ENCODE measurements at regions not wholly inside any gene's neighbourhood (a gene's known extent, or its start where the extent isn't known, plus 50 kb on each side); places are given as distances from the start of the nearest gene placed in this dataset.

GRCh38 chr15:53872410-53872809, 105.8 kb upstream of the UNC13C start:
- Histone ChIP-seq H3K9me3 (ENCODE audit: control insufficient read depth in 2 of 3, low read length in 3 of 3) (no peaks in the 10 kb centered on the region), H3K4me1 (ENCODE audit: control insufficient read depth in 2 of 2, insufficient read depth in 2 of 2, low read length in 2 of 2) (no peaks in the 10 kb centered on the region), H3K4me3 (ENCODE audit: low read length) (no peak overlapping the region), H3K27ac (ENCODE audit: low read depth, low read length) (no peak overlapping the region), H3K36me3 (ENCODE audit: control insufficient read depth in 2 of 3, insufficient read depth in 3 of 3, low read length in 3 of 3) (no peaks in the 10 kb centered on the region), H3K27me3 (ENCODE audit: control insufficient read depth in 2 of 2, insufficient read depth in 2 of 2, low read length in 2 of 2) (no peaks in the 10 kb centered on the region)
- H3K9me3 Mint-ChIP-seq: peaks cover 0 to 12% (median 4%) of the 10 kb centered on the region in 11 donors
- intact Hi-C loops (cut with micrococcal nuclease): no loop called here
- DNase-seq (no peak), ATAC-seq (no peak)
- POLR2A ChIA-PET: no interaction called here
- no peak overlapping the region for H3K4me3 Mint-ChIP-seq
- no peaks in the 10 kb centered on the region for H3K36me3 Mint-ChIP-seq
- H3K27ac Mint-ChIP-seq: no peak overlapping the region
- peaks cover 0 to 4% (median 3%) of the 10 kb centered on the region in 5 donors for H3K27me3 Mint-ChIP-seq
- H3K4me1 Mint-ChIP-seq: no peaks in the 10 kb centered on the region
- CTCF ChIA-PET: no interaction called here

DNA sequence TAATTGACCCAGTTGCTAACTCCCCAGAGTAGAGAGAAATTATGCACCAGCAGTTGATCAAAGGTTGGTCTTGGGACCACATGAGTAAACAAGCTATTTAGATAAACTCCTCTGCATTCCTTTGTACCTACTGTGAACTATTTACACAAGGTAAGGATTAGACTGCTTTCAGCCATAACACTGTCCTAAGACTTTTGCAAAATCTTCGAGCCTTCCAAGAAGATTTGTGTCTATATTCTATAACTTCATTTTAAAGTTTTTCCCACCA, 108.5 kb upstream of the UNC13C start:
- intact Hi-C loops (cut with micrococcal nuclease): no loop called here
- DNase-seq: no peak
- Mint-ChIP-seq H3K27me3 (peaks cover 0 to 4% (median 3%) of the 10 kb centered on the region in 5 donors), H3K9me3 (peaks cover 0 to 12% (median 3%) of the 10 kb centered on the region in 11 donors), H3K4me1 (no peaks in the 10 kb centered on the region), H3K36me3 (no peaks in the 10 kb centered on the region), H3K27ac (no peak overlapping the region), H3K4me3 (no peak overlapping the region)
- ATAC-seq: no peak
- no peaks in the 10 kb centered on the region for H3K4me1 ChIP-seq (ENCODE audit: control insufficient read depth in 2 of 2, insufficient read depth in 2 of 2, low read length in 2 of 2)
- H3K27ac ChIP-seq (ENCODE audit: low read depth, low read length): no peak overlapping the region
- POLR2A ChIA-PET: no interaction called here
- CTCF ChIA-PET: no interaction called here
- no peak overlapping the region for H3K4me3 ChIP-seq (ENCODE audit: low read length)
- no peaks in the 10 kb centered on the region for H3K36me3 ChIP-seq (ENCODE audit: control insufficient read depth in 2 of 3, insufficient read depth in 3 of 3, low read length in 3 of 3)
- no peaks in the 10 kb centered on the region for H3K9me3 ChIP-seq (ENCODE audit: control insufficient read depth in 2 of 3, low read length in 3 of 3)
- H3K27me3 ChIP-seq (ENCODE audit: control insufficient read depth in 2 of 2, insufficient read depth in 2 of 2, low read length in 2 of 2): no peaks in the 10 kb centered on the region

GRCh38 chr15:53869044-53869805, 109.0 kb upstream of the UNC13C start:
- Histone ChIP-seq H3K4me1 (ENCODE audit: control insufficient read depth in 2 of 2, insufficient read depth in 2 of 2, low read length in 2 of 2) (no peaks in the 10 kb centered on the region), H3K27me3 (ENCODE audit: control insufficient read depth in 2 of 2, insufficient read depth in 2 of 2, low read length in 2 of 2) (no peaks in the 10 kb centered on the region), H3K4me3 (ENCODE audit: low read length) (no peak overlapping the region), H3K27ac (ENCODE audit: low read depth, low read length) (no peak overlapping the region), H3K36me3 (ENCODE audit: control insufficient read depth in 2 of 3, insufficient read depth in 3 of 3, low read length in 3 of 3) (no peaks in the 10 kb centered on the region), H3K9me3 (ENCODE audit: control insufficient read depth in 2 of 3, low read length in 3 of 3) (no peaks in the 10 kb centered on the region)
- H3K4me1 Mint-ChIP-seq: no peaks in the 10 kb centered on the region
- H3K4me3 Mint-ChIP-seq: no peak overlapping the region
- no peaks in the 10 kb centered on the region for H3K36me3 Mint-ChIP-seq
- H3K9me3 Mint-ChIP-seq: peaks cover 0 to 12% (median 3%) of the 10 kb centered on the region in 11 donors
- ChIA-PET CTCF (no interaction called here), POLR2A (no interaction called here)
- intact Hi-C loops (cut with micrococcal nuclease): no loop called here
- no peak overlapping the region for H3K27ac Mint-ChIP-seq
- DNase-seq: no peak
- no peak for ATAC-seq
- peaks cover 0 to 4% (median 3%) of the 10 kb centered on the region in 5 donors for H3K27me3 Mint-ChIP-seq

GRCh38 chr15:53862386-53862785, 102.9 kb upstream of the WDR72 start:
- Histone ChIP-seq H3K9me3 (ENCODE audit: control insufficient read depth in 2 of 3, low read length in 3 of 3) (no peaks in the 10 kb centered on the region), H3K4me3 (ENCODE audit: low read length) (no peak overlapping the region), H3K27me3 (ENCODE audit: control insufficient read depth in 2 of 2, insufficient read depth in 2 of 2, low read length in 2 of 2) (no peaks in the 10 kb centered on the region), H3K4me1 (ENCODE audit: control insufficient read depth in 2 of 2, insufficient read depth in 2 of 2, low read length in 2 of 2) (no peaks in the 10 kb centered on the region), H3K27ac (ENCODE audit: low read depth, low read length) (no peak overlapping the region), H3K36me3 (ENCODE audit: control insufficient read depth in 2 of 3, insufficient read depth in 3 of 3, low read length in 3 of 3) (no peaks in the 10 kb centered on the region)
- ATAC-seq (no peak), DNase-seq (no peak)
- intact Hi-C loops (cut with micrococcal nuclease): no loop called here
- Mint-ChIP-seq H3K9me3 (peaks cover 0 to 5% (median 0%) of the 10 kb centered on the region in 11 donors), H3K4me1 (no peaks in the 10 kb centered on the region), H3K36me3 (no peaks in the 10 kb centered on the region), H3K27ac (no peak overlapping the region), H3K27me3 (peaks cover 0 to 9% (median 0%) of the 10 kb centered on the region in 5 donors), H3K4me3 (no peak overlapping the region)
- CTCF ChIA-PET: no interaction called here
- POLR2A ChIA-PET: no interaction called here

GRCh38 chr15:53861792-53862191, 102.3 kb upstream of the WDR72 start:
- peaks cover 0 to 4% (median 0%) of the 10 kb centered on the region in 11 donors for H3K9me3 Mint-ChIP-seq
- Histone ChIP-seq H3K27ac (ENCODE audit: low read depth, low read length) (no peak overlapping the region), H3K4me1 (ENCODE audit: control insufficient read depth in 2 of 2, insufficient read depth in 2 of 2, low read length in 2 of 2) (no peaks in the 10 kb centered on the region), H3K36me3 (ENCODE audit: control insufficient read depth in 2 of 3, insufficient read depth in 3 of 3, low read length in 3 of 3) (no peaks in the 10 kb centered on the region), H3K27me3 (ENCODE audit: control insufficient read depth in 2 of 2, insufficient read depth in 2 of 2, low read length in 2 of 2) (no peaks in the 10 kb centered on the region), H3K4me3 (ENCODE audit: low read length) (no peak overlapping the region), H3K9me3 (ENCODE audit: control insufficient read depth in 2 of 3, low read length in 3 of 3) (no peaks in the 10 kb centered on the region)
- ATAC-seq (no peak), DNase-seq (no peak)
- H3K27ac Mint-ChIP-seq: no peak overlapping the region
- no peaks in the 10 kb centered on the region for H3K36me3 Mint-ChIP-seq
- intact Hi-C loops (cut with micrococcal nuclease): no loop called here
- H3K27me3 Mint-ChIP-seq: peaks cover 0 to 9% (median 5%) of the 10 kb centered on the region in 5 donors
- H3K4me1 Mint-ChIP-seq: no peaks in the 10 kb centered on the region
- POLR2A ChIA-PET: no interaction called here
- H3K4me3 Mint-ChIP-seq: no peak overlapping the region
- CTCF ChIA-PET: no interaction called here

GRCh38 chr15:53851110-53851848, 91.8 kb upstream of the WDR72 start:
- Histone ChIP-seq H3K36me3 (ENCODE audit: control insufficient read depth in 2 of 3, insufficient read depth in 3 of 3, low read length in 3 of 3) (no peaks in the 10 kb centered on the region), H3K4me1 (ENCODE audit: control insufficient read depth in 2 of 2, insufficient read depth in 2 of 2, low read length in 2 of 2) (no peaks in the 10 kb centered on the region), H3K9me3 (ENCODE audit: control insufficient read depth in 2 of 3, low read length in 3 of 3) (peaks cover 0 to 3% (median 0%) of the 10 kb centered on the region in 3 experiments), H3K27me3 (ENCODE audit: control insufficient read depth in 2 of 2, insufficient read depth in 2 of 2, low read length in 2 of 2) (no peaks in the 10 kb centered on the region), H3K27ac (ENCODE audit: low read depth, low read length) (no peak overlapping the region), H3K4me3 (ENCODE audit: low read length) (no peak overlapping the region)
- Mint-ChIP-seq H3K27me3 (peaks cover 0 to 7% (median 0%) of the 10 kb centered on the region in 5 donors), H3K9me3 (peaks cover 1 to 41% (median 6%) of the 10 kb centered on the region in 11 donors), H3K36me3 (peaks cover 0 to 6% (median 0%) of the 10 kb centered on the region in 5 donors), H3K27ac (no peak overlapping the region), H3K4me3 (no peak overlapping the region), H3K4me1 (no peaks in the 10 kb centered on the region)
- intact Hi-C loops (cut with micrococcal nuclease): no loop called here
- ATAC-seq (no peak), DNase-seq (no peak)
- POLR2A ChIA-PET: no interaction called here
- CTCF ChIA-PET: no interaction called here

GRCh38 chr15:53847745-53848144, 88.3 kb upstream of the WDR72 start:
- CTCF ChIA-PET: no interaction called here
- Histone ChIP-seq H3K9me3 (ENCODE audit: control insufficient read depth in 2 of 3, low read length in 3 of 3) (no peaks in the 10 kb centered on the region), H3K4me3 (ENCODE audit: low read length) (no peak overlapping the region), H3K4me1 (ENCODE audit: control insufficient read depth in 2 of 2, insufficient read depth in 2 of 2, low read length in 2 of 2) (no peaks in the 10 kb centered on the region), H3K27ac (ENCODE audit: low read depth, low read length) (no peak overlapping the region), H3K27me3 (ENCODE audit: control insufficient read depth in 2 of 2, insufficient read depth in 2 of 2, low read length in 2 of 2) (no peaks in the 10 kb centered on the region), H3K36me3 (ENCODE audit: control insufficient read depth in 2 of 3, insufficient read depth in 3 of 3, low read length in 3 of 3) (no peaks in the 10 kb centered on the region)
- no peaks in the 10 kb centered on the region for H3K36me3 Mint-ChIP-seq
- no peak for DNase-seq
- no peak for ATAC-seq
- no peak overlapping the region for H3K27ac Mint-ChIP-seq
- H3K9me3 Mint-ChIP-seq: peaks cover 0 to 36% (median 0%) of the 10 kb centered on the region in 11 donors
- peaks cover 0 to 7% (median 0%) of the 10 kb centered on the region in 5 donors for H3K27me3 Mint-ChIP-seq
- POLR2A ChIA-PET: no interaction called here
- H3K4me3 Mint-ChIP-seq: no peak overlapping the region
- no peaks in the 10 kb centered on the region for H3K4me1 Mint-ChIP-seq
- intact Hi-C loops (cut with micrococcal nuclease): no loop called here

Data from naive thymus-derived CD4-positive, alpha-beta T cell (primary cell).